B cell (primary cell): ENCODE measurements at regions not wholly inside any gene's neighbourhood (a gene's known extent, or its start where the extent isn't known, plus 50 kb on each side); places are given as distances from the start of the nearest gene placed in this dataset.

ENCODE experiments used
- ATAC-seq: fragments of 200-7000 bp; cut with Tn5 transposase; one replicate; pipeline ENCODE4 v1.10.0; 2021; ENCODE audit warnings: low read depth, mild to moderate bottlenecking, moderate number of reproducible peaks, moderate library complexity
- CTCF ChIA-PET: fragments of 350-600 bp; sonication (Branson Sonifier 250); formaldehyde crosslinking; loops from one replicate; lab custom pipeline; 2021; ENCODE audit warnings: antibody characterized with exemption, inconsistent platforms; lab: Charles Lee
- POLR2A ChIA-PET: fragments of 350-600 bp; sonication (Branson Sonifier 250); formaldehyde crosslinking; loops from one replicate; lab custom pipeline; 2021; ENCODE audit warnings: antibody characterized with exemption; lab: Charles Lee
- DNase-seq: peaks from one replicate; pipeline ENCODE4 v3.0.0; 2013
- H2AFZ ChIP-seq: 2 replicates; pipeline ENCODE4 v1.6.1; 2012; ENCODE audit warnings: mild to moderate bottlenecking, low read depth, low read length; ENCODE audit not compliant: insufficient read depth, poor library complexity, severe bottlenecking
- H3K27ac ChIP-seq, 2 donors: 1 replicate in 1 of 2; 2 replicates in 1 of 2; pipeline ENCODE4 v1.5.1; 2012 to 2013; ENCODE audit warnings: low read length in 2 of 2, mild to moderate bottlenecking in 2 of 2, moderate library complexity in 1 of 2
- H3K27me3 ChIP-seq, 4 experiments: fragments of 200-600 bp in 1 of 4; sonication (generic) in 1 of 4; replicated peaks in 1 of 4; 1 replicate in 2 of 4; 2 replicates in 2 of 4; pipeline versions ENCODE4 v1.6.1 to v1.7.0; 2013 to 2016; ENCODE audit warnings: low read length in 3 of 4, mild to moderate bottlenecking in 2 of 4, mixed read lengths in 1 of 4, moderate library complexity in 1 of 4; ENCODE audit not compliant: insufficient read depth in 4 of 4, control insufficient read depth in 3 of 4; ENCODE audit errors: control extremely low read depth in 1 of 4
- H3K36me3 ChIP-seq, 2 experiments: replicated peaks in 1 of 2; 1 replicate in 1 of 2; 2 replicates in 1 of 2; pipeline versions ENCODE4 v1.6.1 to v1.7.1; 2013; ENCODE audit warnings: low read length in 1 of 2; ENCODE audit not compliant: insufficient read depth in 2 of 2, control insufficient read depth in 1 of 2; ENCODE audit errors: control extremely low read depth in 1 of 2, extremely low read depth in 1 of 2
- H3K4me1 ChIP-seq, 2 donors: fragments of 200-600 bp in 1 of 2; sonication (generic) in 1 of 2; 1 replicate in 1 of 2; 2 replicates in 1 of 2; pipeline versions ENCODE4 v1.5.1 to v1.6.1; 2013 to 2017; ENCODE audit warnings: low read length in 2 of 2; ENCODE audit not compliant: control insufficient read depth in 2 of 2, insufficient read depth in 2 of 2
- H3K4me2 ChIP-seq: replicated peaks from 2 replicates; pipeline ENCODE3; 2012; ENCODE audit warnings: mild to moderate bottlenecking, low read depth, low read length; ENCODE audit not compliant: poor library complexity, severe bottlenecking
- H3K4me3 ChIP-seq, 5 experiments: fragments of 200-600 bp in 1 of 5; sonication (generic) in 1 of 5; 1 replicate in 3 of 5; 2 replicates in 2 of 5; pipeline versions ENCODE4 v1.5.1 to v1.7.0; 2011 to 2016; ENCODE audit warnings: low read length in 4 of 5, mild to moderate bottlenecking in 4 of 5, low read depth in 2 of 5, control low read depth in 1 of 5, moderate library complexity in 1 of 5; ENCODE audit not compliant: insufficient read depth in 1 of 5; ENCODE audit errors: control extremely low read depth in 1 of 5, extremely low read depth in 1 of 5
- H3K79me2 ChIP-seq: fragments of 200-600 bp; sonication (generic); one replicate; pipeline ENCODE4 v1.6.0; 2016; ENCODE audit warnings: low read length; ENCODE audit not compliant: control insufficient read depth, insufficient read depth
- H3K9ac ChIP-seq: fragments of 200-600 bp; sonication (generic); 2 replicates; pipeline ENCODE4 v1.6.1; 2017; ENCODE audit warnings: mild to moderate bottlenecking, low read length, moderate library complexity
- H3K9me3 ChIP-seq, 3 donors: one replicate each; pipeline versions ENCODE4 v1.6.1 to v1.7.1; 2013; ENCODE audit warnings: low read length in 2 of 3; ENCODE audit not compliant: control insufficient read depth in 2 of 3, insufficient read depth in 1 of 3; ENCODE audit errors: control extremely low read depth in 1 of 3
- H4K20me1 ChIP-seq: 2 replicates; pipeline ENCODE4 v1.6.0; 2012; ENCODE audit warnings: mild to moderate bottlenecking, low read length; ENCODE audit not compliant: insufficient read depth, control insufficient read depth, poor library complexity, severe bottlenecking
- H3K27ac Mint-ChIP-seq: one replicate; pipeline ENCODE4 v1.8.0; 2021; ENCODE audit warnings: mixed read lengths
- H3K27me3 Mint-ChIP-seq: one replicate; pipeline ENCODE4 v1.8.0; 2021; ENCODE audit warnings: mixed read lengths
- H3K4me1 Mint-ChIP-seq: one replicate; pipeline ENCODE4 v1.8.0; 2021; ENCODE audit warnings: mixed read lengths
- H3K4me3 Mint-ChIP-seq: one replicate; pipeline ENCODE4 v1.8.0; 2021; ENCODE audit warnings: mixed read lengths
- H3K9me3 Mint-ChIP-seq: one replicate; pipeline ENCODE4 v1.8.0; 2022; ENCODE audit warnings: mixed read lengths; ENCODE audit not compliant: insufficient read depth
- EZH2 ChIP-seq: IDR thresholded peaks from 2 replicates; pipeline ENCODE4 v1.6.1; 2012; ENCODE audit warnings: borderline replicate concordance, low read depth, mild to moderate bottlenecking, moderate library complexity, low read length; ENCODE audit not compliant: insufficient read depth, poor library complexity, severe bottlenecking
- WGBS: methylation state at CpG from one replicate; pipeline ENCODE4 v1.1.5; 2013; ENCODE audit warnings: missing lambda C conversion rate; ENCODE audit not compliant: insufficient coverage; 5-methylcytosine and 5-hydroxymethylcytosine counted together
- intact Hi-C: fragments of 100-400 bp; cut with micrococcal nuclease; formaldehyde crosslinking; loops from one replicate; pipeline ENCODE4 v1.10.0; 2022
- TF ChIP-seq, protein P1 (sequence below): fragments of 200-600 bp; IDR thresholded peaks from one replicate; pipeline ENCODE4 v1.8.0; 2022; ENCODE audit warnings: antibody characterized with exemption, mild to moderate bottlenecking

DNA sequence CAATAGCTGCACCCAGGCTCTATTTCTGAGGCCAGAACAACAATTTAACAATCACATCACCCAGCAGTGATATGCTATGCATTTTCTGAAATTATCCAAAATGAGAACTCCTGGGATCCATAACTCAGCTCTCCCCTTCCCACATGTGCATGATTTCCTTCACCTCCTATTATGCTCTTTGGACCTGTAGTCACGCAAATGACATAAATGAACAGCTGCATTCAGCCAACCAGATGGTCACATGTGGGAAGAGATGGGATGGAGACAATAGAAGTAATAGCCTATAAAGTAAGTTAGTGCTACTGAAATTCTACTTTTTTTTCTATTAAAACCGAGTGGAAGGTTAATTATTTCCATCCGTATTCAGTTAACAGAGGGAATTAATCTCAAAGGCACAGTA, 662.1 kb upstream of the ID4 start:
- no CpG with 5 or more reads among the region's 3 CpGs for WGBS
- CTCF ChIA-PET = no interaction called here
- no peaks in the 10 kb centered on the region for H4K20me1 ChIP-seq

DNA sequence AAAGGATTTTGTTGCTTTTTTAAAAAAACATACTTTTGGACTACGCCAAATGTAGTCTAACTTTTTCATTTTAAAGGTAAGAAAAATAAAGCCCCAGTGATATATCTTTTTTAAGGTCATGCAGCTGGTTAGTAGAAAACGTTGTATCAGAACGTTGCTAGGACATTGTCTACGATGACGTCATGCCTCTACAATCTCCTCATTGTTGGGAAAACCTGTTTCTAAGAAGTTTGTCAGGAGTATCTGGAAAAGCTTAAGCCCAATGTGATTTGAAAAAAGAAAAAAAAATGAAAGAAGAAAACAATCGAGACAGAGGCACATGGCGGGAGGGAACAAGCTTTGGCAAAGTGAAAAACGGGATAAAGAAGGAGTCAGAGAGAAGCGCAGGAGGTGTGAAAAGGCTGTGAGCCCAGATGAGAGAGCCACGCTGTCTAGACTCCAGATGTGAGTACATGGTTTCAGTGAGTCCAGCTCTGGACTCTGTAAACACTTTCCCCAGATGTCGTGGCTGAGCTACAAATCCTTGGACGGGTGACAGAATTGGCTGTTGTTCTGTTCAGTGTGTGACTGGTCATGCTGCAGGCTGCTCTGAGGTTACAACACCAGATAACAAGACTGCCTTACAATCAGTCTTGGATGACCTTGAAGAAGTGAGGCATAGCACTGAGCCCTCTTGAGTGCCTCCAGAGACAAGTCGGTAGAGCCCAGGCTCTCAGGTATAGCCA, 656.7 kb upstream of the ID4 start:
- CTCF ChIA-PET = no interaction called here
- H3K27me3 Mint-ChIP-seq = no peaks in the 10 kb centered on the region
- H3K9me3 Mint-ChIP-seq = peaks cover 9% of the 10 kb centered on the region
- no peaks in the 10 kb centered on the region for H3K27me3 ChIP-seq
- DNase-seq (no peak), ATAC-seq (no peak)
- WGBS = 90% methylated on average over 9 of the region's 13 CpGs
- intact Hi-C loops = no loop called here
- H3K4me2 ChIP-seq = no peak overlapping the region
- H3K4me3 Mint-ChIP-seq = no peak overlapping the region
- no peak overlapping the region for H3K27ac ChIP-seq
- H3K4me1 ChIP-seq = no peaks in the 10 kb centered on the region
- POLR2A ChIA-PET = no interaction called here
- H4K20me1 ChIP-seq = no peaks in the 10 kb centered on the region
- TF ChIP-seq EZH2 = no peak
- TF ChIP-seq, protein P1, sequence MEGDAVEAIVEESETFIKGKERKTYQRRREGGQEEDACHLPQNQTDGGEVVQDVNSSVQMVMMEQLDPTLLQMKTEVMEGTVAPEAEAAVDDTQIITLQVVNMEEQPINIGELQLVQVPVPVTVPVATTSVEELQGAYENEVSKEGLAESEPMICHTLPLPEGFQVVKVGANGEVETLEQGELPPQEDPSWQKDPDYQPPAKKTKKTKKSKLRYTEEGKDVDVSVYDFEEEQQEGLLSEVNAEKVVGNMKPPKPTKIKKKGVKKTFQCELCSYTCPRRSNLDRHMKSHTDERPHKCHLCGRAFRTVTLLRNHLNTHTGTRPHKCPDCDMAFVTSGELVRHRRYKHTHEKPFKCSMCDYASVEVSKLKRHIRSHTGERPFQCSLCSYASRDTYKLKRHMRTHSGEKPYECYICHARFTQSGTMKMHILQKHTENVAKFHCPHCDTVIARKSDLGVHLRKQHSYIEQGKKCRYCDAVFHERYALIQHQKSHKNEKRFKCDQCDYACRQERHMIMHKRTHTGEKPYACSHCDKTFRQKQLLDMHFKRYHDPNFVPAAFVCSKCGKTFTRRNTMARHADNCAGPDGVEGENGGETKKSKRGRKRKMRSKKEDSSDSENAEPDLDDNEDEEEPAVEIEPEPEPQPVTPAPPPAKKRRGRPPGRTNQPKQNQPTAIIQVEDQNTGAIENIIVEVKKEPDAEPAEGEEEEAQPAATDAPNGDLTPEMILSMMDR = no peak
- no peaks in the 10 kb centered on the region for H3K4me1 Mint-ChIP-seq
- peaks cover 0 to 4% (median 0%) of the 10 kb centered on the region in 3 donors for H3K9me3 ChIP-seq
- no peak overlapping the region for H3K4me3 ChIP-seq
- H3K27ac Mint-ChIP-seq = no peak overlapping the region
- no peaks in the 10 kb centered on the region for H3K79me2 ChIP-seq
- no peaks in the 10 kb centered on the region for H3K36me3 ChIP-seq
- no peak overlapping the region for H2AFZ ChIP-seq
- no peak overlapping the region for H3K9ac ChIP-seq

More for the DNA sequence above, 662.1 kb upstream of the ID4 start:
- intact Hi-C loops = no loop called here
- H3K9ac ChIP-seq = no peak overlapping the region
- H3K36me3 ChIP-seq = no peaks in the 10 kb centered on the region
- no peaks in the 10 kb centered on the region for H3K27me3 ChIP-seq
- H3K9me3 ChIP-seq = peaks cover 0 to 4% (median 0%) of the 10 kb centered on the region in 3 donors
- H3K79me2 ChIP-seq = no peaks in the 10 kb centered on the region
- TF ChIP-seq EZH2 = no peak
- TF ChIP-seq, protein P1 = no peak
- H2AFZ ChIP-seq = no peak overlapping the region
- no peak overlapping the region for H3K27ac ChIP-seq
- POLR2A ChIA-PET = no interaction called here
- Mint-ChIP-seq H3K27ac (no peak overlapping the region), H3K4me3 (no peak overlapping the region), H3K27me3 (no peaks in the 10 kb centered on the region), H3K9me3 (peaks cover 13% of the 10 kb centered on the region), H3K4me1 (no peaks in the 10 kb centered on the region)
- no peak overlapping the region for H3K4me3 ChIP-seq
- no peak for DNase-seq
- ATAC-seq = no peak
- no peak overlapping the region for H3K4me2 ChIP-seq
- no peaks in the 10 kb centered on the region for H3K4me1 ChIP-seq
